ENCODE measurements at regions not wholly inside any gene's neighbourhood (a gene's known extent, or its start where the extent isn't known, plus 50 kb on each side); places are given as distances from the start of the nearest gene placed in this dataset.

GRCh38 chr2:121036226-121036692 lies 248.7 kb downstream of the TFCP2L1 start:
- no peak for DNase-seq

DNA sequence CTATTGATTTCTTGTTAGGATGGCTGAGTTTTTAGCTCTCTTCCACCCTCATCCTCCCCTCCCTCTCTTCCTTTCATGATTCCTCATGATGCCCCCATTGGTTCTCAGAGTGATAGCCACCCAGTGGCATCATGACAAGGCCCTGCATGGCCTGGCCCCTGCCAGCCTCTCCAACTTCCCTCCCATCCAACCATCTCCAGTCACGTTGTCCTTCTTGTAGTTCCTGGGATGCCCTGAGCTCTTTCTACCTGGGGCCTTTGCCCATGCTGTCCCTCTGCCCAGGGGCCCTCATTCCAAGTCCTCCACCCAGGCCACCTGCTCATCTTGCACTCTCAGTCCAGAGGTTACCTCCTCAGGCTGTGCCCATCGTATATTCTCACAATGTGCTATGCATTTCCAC lies 247.5 kb downstream of the TFCP2L1 start:
- no peak for DNase-seq

- DNase-seq = no peak
Measured at GRCh38 chr2:121038031-121038430, 247.0 kb downstream of the TFCP2L1 start.

GRCh38 chr2:121038431-121038830 lies 246.6 kb downstream of the TFCP2L1 start:
- DNase-seq = no peak

GRCh38 chr2:121038891-121039616 lies 245.9 kb downstream of the TFCP2L1 start:
- DNase-seq = no peak

GRCh38 chr2:121039679-121040078 lies 245.3 kb downstream of the TFCP2L1 start:
- no peak for DNase-seq

DNA sequence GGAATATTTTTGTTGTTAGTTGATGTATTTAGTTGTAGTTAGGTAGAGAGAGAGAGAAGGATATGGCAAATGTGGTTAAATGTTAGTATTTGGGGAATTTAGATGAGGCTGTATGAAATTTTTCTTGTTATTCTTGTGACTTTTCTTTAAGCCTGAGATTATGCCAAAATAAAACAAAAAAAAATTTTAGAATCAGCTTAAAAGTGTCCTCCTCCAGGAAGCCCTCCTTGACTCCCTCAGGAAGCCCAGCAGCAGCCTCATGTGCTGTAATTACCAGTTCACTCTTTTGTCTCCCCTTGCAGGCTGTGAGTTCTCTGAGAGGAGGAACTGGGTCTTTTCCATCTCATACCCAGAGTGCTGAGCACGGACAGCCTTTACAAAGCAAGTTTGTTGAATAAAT lies 243.5 kb downstream of the TFCP2L1 start:
- no peak for DNase-seq

GRCh38 chr2:121043061-121043826 lies 241.8 kb downstream of the TFCP2L1 start:
- DNase-seq = no peak

GRCh38 chr2:121043827-121044222 lies 241.2 kb downstream of the TFCP2L1 start:
- no peak for DNase-seq

DNA sequence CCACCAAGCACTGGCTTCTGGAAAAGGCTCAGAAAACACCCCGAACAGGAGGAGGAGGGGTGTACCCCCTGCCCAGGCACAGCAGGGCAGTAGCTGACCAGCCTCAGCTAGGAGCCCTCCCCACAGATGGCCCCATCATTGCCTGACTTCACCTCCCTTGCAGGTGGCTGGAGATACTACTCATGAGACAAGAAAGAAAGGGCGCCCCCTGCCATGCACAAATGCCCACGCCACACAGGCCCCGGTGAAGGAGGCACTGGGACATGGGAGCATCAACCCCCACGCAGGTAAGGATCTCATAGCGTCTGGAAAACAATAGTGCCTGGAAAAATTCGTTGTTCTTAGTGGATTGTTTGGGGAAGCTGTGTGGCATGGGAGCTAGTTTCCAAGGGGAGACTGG lies 240.6 kb downstream of the TFCP2L1 start:
- no peak for DNase-seq

DNA sequence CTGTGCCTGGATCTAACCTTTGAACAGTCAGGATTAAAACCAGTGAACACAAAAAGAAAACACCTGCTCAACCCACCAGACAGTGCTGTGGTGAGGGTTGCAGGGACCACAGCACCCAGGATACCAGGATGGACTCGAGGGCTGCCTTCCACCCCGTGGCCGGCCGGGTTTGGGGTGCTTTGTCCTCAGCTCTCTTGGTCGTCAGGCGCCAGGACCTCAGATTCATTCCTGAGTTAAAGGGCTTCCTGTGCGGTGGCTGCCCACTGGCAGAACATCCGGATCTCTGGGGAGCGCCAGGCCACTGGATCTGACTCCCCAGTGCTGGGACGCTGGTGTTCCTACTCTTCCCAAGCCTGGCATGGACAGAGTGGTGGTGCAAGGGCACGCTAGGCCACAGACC lies 239.8 kb downstream of the TFCP2L1 start:
- DNase-seq = no peak

DNA sequence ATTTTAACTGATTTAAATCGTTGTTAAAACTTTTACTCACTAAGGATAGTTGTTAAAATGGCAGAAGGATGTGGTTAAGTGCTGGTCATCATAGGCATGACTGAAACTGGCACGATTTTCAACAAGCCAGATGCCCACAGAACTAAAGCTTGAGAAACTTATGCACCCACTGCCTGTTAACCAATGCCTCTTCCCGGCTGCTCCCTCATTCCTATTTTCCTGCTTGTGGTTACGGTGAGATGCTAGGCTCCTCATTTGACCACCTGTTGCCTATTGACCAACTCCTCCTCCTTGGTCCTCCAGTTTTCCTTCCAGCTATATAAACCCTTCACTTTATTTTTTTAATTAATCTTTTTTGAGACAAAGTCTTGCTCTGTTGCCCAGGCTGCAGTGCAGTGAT lies 238.7 kb downstream of the TFCP2L1 start:
- no peak for DNase-seq

DNA sequence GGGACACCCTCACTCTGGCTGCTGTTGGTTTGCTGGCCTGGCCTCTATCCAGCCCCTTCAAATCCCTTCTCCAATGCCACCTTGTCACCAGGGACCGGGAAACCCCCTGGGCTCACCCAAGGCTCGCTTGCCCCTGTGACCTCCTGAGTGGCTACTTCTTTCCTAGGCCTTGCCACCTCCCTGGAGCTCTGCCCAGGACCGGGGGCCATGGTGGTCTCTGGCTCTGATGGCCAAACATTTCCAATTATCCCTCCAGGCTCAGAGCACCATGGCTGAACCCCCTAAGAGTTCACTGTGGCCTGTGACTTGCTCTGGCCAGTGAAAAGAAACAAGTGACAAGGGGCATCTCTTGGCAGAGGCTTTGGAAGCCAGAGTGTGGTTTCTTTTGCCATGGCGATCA lies 237.6 kb downstream of the TFCP2L1 start:
- no peak for DNase-seq

DNA sequence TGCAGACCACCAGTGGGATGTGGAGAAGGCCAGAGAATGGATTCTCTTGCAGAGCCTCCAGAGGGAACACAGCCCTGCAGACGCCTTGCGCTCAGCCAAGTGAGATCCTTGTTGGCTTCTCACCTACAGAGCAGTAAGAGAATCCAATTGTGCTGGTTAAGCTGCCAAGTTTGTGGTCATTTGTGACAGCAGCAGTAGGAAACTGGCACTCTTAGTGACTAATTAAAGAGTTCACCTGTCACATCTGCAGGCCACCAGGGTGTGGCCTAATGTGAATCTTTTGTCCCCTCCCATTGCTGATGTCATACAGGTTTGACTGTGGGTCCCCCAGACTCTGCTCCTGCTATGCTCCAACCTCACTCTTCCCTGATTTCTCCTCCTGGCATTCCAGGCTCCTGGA lies 235.9 kb downstream of the TFCP2L1 start:
- no peak for DNase-seq

DNA sequence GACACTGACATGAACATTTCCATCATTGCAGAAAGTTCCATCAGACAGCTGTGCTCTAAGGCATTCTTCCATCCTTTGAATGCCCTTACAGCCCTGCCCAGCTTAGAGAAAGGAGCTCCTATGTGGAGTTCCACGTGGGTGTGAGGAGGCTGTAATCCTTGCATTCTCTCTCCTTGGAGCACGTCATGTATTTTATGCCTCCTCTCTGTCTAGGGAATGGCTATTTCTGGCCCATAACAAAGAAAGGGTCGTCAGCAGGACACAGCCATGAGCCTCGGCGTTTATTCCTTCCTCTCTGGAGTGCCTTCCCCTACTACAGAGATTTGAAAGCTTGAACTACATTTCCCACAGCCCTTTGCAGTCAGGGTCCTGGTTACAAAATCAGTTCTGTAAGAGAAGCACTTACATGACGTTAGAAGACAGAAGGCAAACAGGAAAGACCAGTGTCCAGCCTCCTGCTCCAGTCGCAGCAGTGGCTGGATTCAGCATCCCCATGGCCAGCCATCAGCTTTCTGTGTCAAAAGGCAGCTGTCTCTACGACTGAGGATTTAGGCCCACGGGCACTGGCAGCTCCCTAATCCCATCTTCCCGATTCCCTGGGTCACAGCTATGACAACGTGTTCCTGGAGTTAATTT lies 234.9 kb downstream of the TFCP2L1 start:
- DNase-seq = no peak

DNA sequence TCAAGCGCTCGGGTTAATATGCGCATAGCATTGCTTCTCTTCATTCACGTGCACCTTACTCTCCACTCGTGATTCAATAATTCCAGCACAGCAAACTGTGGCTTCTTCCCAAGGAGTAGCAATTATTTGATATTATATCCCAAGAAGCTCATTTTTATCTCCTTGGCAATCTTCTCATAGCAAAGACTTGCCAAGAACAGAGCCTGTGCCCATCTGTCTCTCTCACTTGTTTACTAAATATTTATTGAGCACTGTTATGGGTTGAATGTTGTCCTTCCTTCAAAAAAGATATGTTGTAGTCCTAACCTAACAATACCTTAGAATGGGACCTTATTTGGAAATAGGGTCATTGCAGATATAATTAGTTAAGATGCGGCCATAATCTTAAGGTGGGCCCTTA lies 233.7 kb downstream of the TFCP2L1 start:
- DNase-seq = no peak

DNA sequence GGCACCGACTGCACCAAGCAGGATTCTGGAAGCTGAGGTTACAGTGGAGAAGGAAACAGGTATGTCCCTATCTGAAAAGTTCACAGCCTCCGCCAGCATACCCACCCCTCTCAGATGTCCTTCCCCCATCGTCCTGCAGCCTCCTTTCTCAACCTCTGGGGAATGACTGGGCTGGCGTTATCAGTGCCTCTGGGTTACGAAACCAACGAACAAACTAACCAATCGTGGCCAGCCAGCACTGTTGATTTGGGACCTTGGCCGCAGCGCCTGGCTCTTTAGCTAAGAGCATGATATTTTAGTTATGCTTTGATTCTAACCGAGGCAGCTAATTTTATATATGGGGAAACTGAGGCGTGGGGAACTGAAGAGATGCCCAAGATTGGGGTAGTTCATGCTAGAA lies 233.0 kb downstream of the TFCP2L1 start:
- no peak for DNase-seq

DNA sequence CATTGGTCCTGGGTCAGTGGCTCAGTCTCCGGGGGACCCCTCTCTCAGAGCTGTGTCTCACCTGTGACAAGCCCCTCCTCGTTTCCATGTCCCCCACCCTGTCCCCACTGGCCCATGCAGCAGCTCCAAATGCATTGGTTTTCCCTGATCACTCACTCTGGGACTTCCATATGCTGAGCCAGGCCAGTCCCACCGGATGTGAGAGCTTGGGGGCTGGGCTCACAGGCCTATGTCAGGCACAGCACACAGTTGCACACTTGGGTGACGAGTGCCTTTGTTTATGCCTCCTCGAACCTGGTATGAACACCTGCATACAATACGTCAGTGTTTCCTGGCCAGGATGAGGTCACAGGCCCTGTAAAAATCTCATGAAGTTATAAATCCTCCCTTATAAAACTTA lies 232.5 kb downstream of the TFCP2L1 start:
- no peak for DNase-seq

DNA sequence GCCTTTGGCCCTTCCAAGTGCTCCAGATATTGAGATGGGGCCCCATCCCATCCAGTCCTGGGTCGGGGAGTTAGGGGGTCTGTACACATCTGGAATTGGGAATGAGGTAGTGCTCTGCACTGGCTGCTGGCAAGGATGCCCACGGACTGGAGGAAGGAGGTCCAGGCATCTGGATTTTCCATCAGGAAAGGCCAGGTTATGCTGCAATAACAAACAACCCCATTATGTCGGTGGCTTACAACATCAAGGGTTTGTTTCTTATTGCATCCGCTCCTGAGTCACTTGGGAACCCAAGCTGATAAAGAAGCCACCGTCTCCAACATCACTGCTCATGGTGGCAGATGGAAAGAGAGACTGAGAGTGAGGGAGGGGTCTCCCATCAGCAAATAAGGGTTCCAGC lies 229.9 kb downstream of the TFCP2L1 start:
- no peak for DNase-seq

- DNase-seq = no peak
Measured at GRCh38 chr2:121055501-121055900, 229.5 kb downstream of the TFCP2L1 start.

- DNase-seq = no peak
Measured at GRCh38 chr2:121058852-121059558, 226.0 kb downstream of the TFCP2L1 start.

DNA sequence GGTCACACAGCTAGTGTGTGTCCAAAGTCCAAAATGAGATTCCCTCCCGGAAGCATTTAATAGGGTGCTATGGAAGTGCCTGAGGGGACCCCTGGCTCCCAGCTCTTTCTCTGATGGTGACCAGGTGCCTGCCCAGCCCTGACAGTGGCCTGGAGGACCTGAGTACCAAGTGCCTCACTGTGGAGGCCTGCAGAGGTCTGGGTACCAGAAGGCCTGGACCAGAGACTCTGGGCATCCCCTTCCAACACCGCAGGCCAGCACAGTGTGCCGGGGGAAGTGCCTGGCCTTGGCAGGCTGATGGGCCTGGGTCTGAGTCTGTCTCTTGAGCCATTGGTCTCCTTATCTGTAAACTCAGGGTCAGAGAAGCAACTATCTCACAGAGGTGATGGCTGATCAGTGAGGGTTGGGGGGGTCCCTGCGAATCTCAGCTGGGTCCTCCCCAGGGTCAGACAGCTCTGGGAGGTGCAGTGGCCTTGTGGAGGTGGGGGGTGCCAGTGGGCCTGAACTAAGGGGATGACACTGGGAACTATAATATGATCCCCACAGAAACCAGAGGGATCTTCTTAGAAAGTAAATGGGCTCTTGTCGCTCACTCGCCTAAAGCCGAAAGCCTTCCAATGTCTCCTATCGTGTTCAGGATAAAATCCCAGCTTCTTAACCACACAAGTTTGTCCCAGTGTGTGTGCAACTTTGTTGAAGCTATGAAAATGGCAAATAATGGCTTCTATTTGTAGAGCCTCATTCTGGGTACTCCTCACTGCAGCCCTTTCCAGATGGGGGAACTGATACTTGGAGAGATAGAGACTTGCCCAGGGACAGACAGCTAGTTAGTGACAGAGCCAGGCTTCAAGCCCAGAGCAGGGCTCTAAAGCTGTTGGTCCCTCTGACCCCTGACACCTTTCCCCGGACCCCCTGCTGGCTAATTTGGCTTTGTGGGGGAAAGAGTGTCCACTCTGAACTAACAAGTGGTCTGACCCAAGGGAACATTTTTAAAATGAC lies 225.1 kb downstream of the TFCP2L1 start:
- DNase-seq = no peak
